GM23338 (cell line): ENCODE measurements at regions not wholly inside any gene's neighbourhood (a gene's known extent, or its start where the extent isn't known, plus 50 kb on each side); places are given as distances from the start of the nearest gene placed in this dataset.
A peak's percentile ranks its signal among the peaks of the same experiment; 100 is the strongest.

Experiments
- ATAC-seq: fragments of 200-7000 bp; cut with Tn5 transposase; 3 replicates; pipeline ENCODE4 v1.9.1; 2020
- DNase-seq: peaks from one replicate; pipeline ENCODE4 v3.0.0-alpha.2; 2015; ENCODE audit warnings: low spot score
- H2AFZ ChIP-seq: fragments of 200-600 bp; sonication (generic); 2 replicates; pipeline ENCODE4 v1.8.0; 2016; ENCODE audit warnings: antibody characterized with exemption, mild to moderate bottlenecking, moderate library complexity
- H3F3A ChIP-seq: fragments of 200-600 bp; sonication (generic); replicated peaks from 2 replicates; pipeline ENCODE4 v1.8.0; 2017; ENCODE audit warnings: antibody characterized with exemption, mixed run types, low read depth
- H3K27ac ChIP-seq: fragments of 200-600 bp; sonication (generic); 2 replicates; pipeline ENCODE4 v1.6.1; 2016; ENCODE audit warnings: low read depth
- H3K27me3 ChIP-seq: fragments of 200-600 bp; sonication (generic); 2 replicates; pipeline ENCODE4 v1.8.0; 2016; ENCODE audit warnings: mild to moderate bottlenecking, mixed run types, moderate library complexity; ENCODE audit not compliant: insufficient read depth
- H3K36me3 ChIP-seq: fragments of 200-600 bp; sonication (generic); 2 replicates; pipeline ENCODE4 v1.8.0; 2016; ENCODE audit warnings: mild to moderate bottlenecking; ENCODE audit not compliant: insufficient read depth
- H3K4me1 ChIP-seq: fragments of 200-600 bp; sonication (generic); 2 replicates; pipeline ENCODE4 v1.8.0; 2016; ENCODE audit warnings: mild to moderate bottlenecking, moderate library complexity; ENCODE audit not compliant: insufficient read depth
- H3K4me2 ChIP-seq: fragments of 200-600 bp; sonication (generic); 2 replicates; pipeline ENCODE4 v1.7.1; 2017; ENCODE audit warnings: mixed run types
- H3K4me3 ChIP-seq: fragments of 200-600 bp; sonication (generic); 2 replicates; pipeline ENCODE4 v1.6.1; 2016; ENCODE audit warnings: mixed run types
- H3K79me2 ChIP-seq: fragments of 200-600 bp; sonication (generic); replicated peaks from 2 replicates; pipeline ENCODE4 v1.8.0; 2017; ENCODE audit warnings: mild to moderate bottlenecking; ENCODE audit not compliant: insufficient read depth
- H3K9me2 ChIP-seq: fragments of 200-600 bp; sonication (generic); 2 replicates; pipeline ENCODE4 v1.8.0; 2017; ENCODE audit not compliant: insufficient read depth
- H4K20me1 ChIP-seq: fragments of 200-600 bp; sonication (generic); replicated peaks from 2 replicates; pipeline ENCODE4 v1.8.0; 2017; ENCODE audit warnings: mild to moderate bottlenecking; ENCODE audit not compliant: insufficient read depth
- H3K27ac Mint-ChIP-seq: 2 replicates; pipeline ENCODE4 v1.8.0; 2020; ENCODE audit warnings: inconsistent platforms, mild to moderate bottlenecking, moderate library complexity, mixed read lengths
- H3K27me3 Mint-ChIP-seq: 3 replicates; pipeline ENCODE4 v1.8.0; 2022; ENCODE audit warnings: low read depth, mild to moderate bottlenecking, moderate library complexity, mixed read lengths, inconsistent platforms; ENCODE audit not compliant: insufficient read depth, poor library complexity
- H3K36me3 Mint-ChIP-seq: 3 replicates; pipeline ENCODE4 v1.8.0; 2021; ENCODE audit warnings: low read depth, mild to moderate bottlenecking, inconsistent platforms, moderate library complexity, mixed read lengths
- H3K4me1 Mint-ChIP-seq: 3 replicates; pipeline ENCODE4 v1.8.0; 2020; ENCODE audit warnings: mild to moderate bottlenecking, inconsistent platforms, mixed read lengths
- H3K4me3 Mint-ChIP-seq: 3 replicates; pipeline ENCODE4 v1.8.0; 2021; ENCODE audit warnings: moderate library complexity, mild to moderate bottlenecking, inconsistent platforms, mixed read lengths
- H3K9me3 Mint-ChIP-seq: 3 replicates; pipeline ENCODE4 v1.8.0; 2020; ENCODE audit warnings: moderate library complexity, mild to moderate bottlenecking, inconsistent platforms, mixed read lengths
- CREB1 ChIP-seq: fragments of 250-450 bp; sonication (Bioruptor Pico); IDR thresholded peaks from 2 replicates; pipeline ENCODE4 v1.5.0; 2020; ENCODE audit warnings: low read depth, mild to moderate bottlenecking, moderate library complexity
- EZH2 ChIP-seq: fragments of 200-600 bp; sonication (generic); IDR thresholded peaks from one replicate; pipeline ENCODE4 v1.8.0; 2017; ENCODE audit warnings: antibody characterized with exemption, mild to moderate bottlenecking, low read depth; ENCODE audit not compliant: unreplicated experiment
- JUNB ChIP-seq: IDR thresholded peaks from one replicate; pipeline ENCODE4 v1.6.1; 2016; ENCODE audit warnings: antibody characterized with exemption; ENCODE audit not compliant: unreplicated experiment
- NANOG ChIP-seq: IDR thresholded peaks from 2 replicates; pipeline ENCODE4 v1.6.1; 2016; ENCODE audit warnings: antibody characterized with exemption, borderline replicate concordance
- POLR2AphosphoS5 ChIP-seq: IDR thresholded peaks from 2 replicates; pipeline ENCODE4 v1.6.1; 2016; ENCODE audit warnings: antibody characterized with exemption, low read depth
- REST ChIP-seq: IDR thresholded peaks from one replicate; pipeline ENCODE4 v1.6.1; 2018; ENCODE audit warnings: antibody characterized with exemption; ENCODE audit not compliant: unreplicated experiment
- ZNF114 ChIP-seq: fragments of 250-450 bp; sonication (Bioruptor Pico); IDR thresholded peaks from 2 replicates; pipeline ENCODE4 v1.5.0; 2020; ENCODE audit warnings: mild to moderate bottlenecking, moderate library complexity
- ZNF331 ChIP-seq: fragments of 250-450 bp; sonication (Bioruptor Pico); IDR thresholded peaks from 2 replicates; pipeline ENCODE4 v1.5.0; 2020; ENCODE audit warnings: low read depth, mild to moderate bottlenecking, moderate library complexity
- ZNF462 ChIP-seq: fragments of 250-450 bp; sonication (Bioruptor Pico); IDR thresholded peaks from 2 replicates; pipeline ENCODE4 v1.5.0; 2020; ENCODE audit warnings: mild to moderate bottlenecking, moderate library complexity

GRCh38 chr2:167534443-167534842, 646.2 kb downstream of the XIRP2 start (continued):
- TF ChIP-seq NANOG, result no peak

- Mint-ChIP-seq H3K4me1 (peaks cover 12% of the 10 kb centered on the region), H3K9me3 (peaks cover 2% of the 10 kb centered on the region; the same call in 2 of the 3 replicates), H3K27me3 (peaks cover 4% of the 10 kb centered on the region), H3K4me3 (no peak overlapping the region), H3K27ac (no peak overlapping the region), H3K36me3 (peaks cover 11% of the 10 kb centered on the region; the same call in 2 of the 3 replicates)
- H3K27ac ChIP-seq, result no peak overlapping the region
- H3F3A ChIP-seq, result no peaks in the 10 kb centered on the region
- H4K20me1 ChIP-seq, result no peaks in the 10 kb centered on the region
- no peak for DNase-seq
- no peak overlapping the region for H3K4me3 ChIP-seq
- no peaks in the 10 kb centered on the region for H3K79me2 ChIP-seq
- ATAC-seq, result no peak
- H3K9me2 ChIP-seq, result no peaks in the 10 kb centered on the region
- H3K4me2 ChIP-seq, result no peak overlapping the region
- no peaks in the 10 kb centered on the region for H3K36me3 ChIP-seq
- H2AFZ ChIP-seq, result no peak overlapping the region
- H3K4me1 ChIP-seq, result peaks cover 9% of the 10 kb centered on the region
- H3K27me3 ChIP-seq, result no peaks in the 10 kb centered on the region
- TF ChIP-seq NANOG, result no peak
- no peak for TF ChIP-seq EZH2
Observed at GRCh38 chr2:167524786-167525185, 636.5 kb downstream of the XIRP2 start.

DNA sequence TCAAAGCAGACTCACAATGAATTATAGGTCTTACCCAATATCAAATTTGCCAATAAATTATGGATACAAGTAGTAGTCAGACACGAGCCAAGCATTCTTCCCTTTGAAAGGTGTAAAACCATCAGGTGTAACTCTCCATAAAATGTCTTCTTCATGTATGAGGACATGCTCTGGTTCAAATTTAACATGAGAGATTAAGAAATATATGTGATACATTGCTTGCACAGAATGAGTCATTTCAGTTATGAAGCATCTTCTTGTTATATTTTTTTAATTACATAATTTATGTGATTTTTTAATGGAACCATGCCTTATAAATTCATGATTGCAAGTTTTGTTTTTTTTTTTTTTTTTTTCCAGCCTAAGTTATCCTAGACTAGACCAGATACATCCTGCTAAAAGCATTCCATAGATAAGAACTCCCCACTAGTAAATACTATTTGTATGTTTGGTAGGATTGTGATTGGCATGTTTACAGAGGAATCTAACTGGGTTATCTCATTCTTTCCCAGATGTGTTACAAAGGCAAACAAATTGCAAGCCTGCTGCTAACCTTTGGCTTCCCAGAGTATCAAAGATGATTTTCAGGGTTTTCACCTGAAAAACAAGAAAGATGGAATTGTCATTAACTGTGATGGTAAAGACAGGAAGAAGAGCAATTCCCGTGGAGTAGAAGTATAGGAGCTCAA, 621.9 kb downstream of the XIRP2 start:
- peaks cover 18% of the 10 kb centered on the region for H3K4me1 Mint-ChIP-seq
- H3K9me3 Mint-ChIP-seq, result no peaks in the 10 kb centered on the region
- H3K36me3 ChIP-seq, result no peaks in the 10 kb centered on the region
- H3K9me2 ChIP-seq, result no peaks in the 10 kb centered on the region
- ATAC-seq (no peak), DNase-seq (no peak)
- no peak overlapping the region for H2AFZ ChIP-seq
- no peaks in the 10 kb centered on the region for H3K27me3 Mint-ChIP-seq
- H3K27ac ChIP-seq, result peak overlapping the region; percentile 8; the same call in 1 of the 2 replicates
- no peaks in the 10 kb centered on the region for H4K20me1 ChIP-seq
- H3K4me2 ChIP-seq, result 0 out of 2 replicates have a peak overlapping the region, but pooled peaks have one; percentile 17
- H3K79me2 ChIP-seq, result no peaks in the 10 kb centered on the region
- peaks cover 22% of the 10 kb centered on the region for H3K4me1 ChIP-seq
- H3K4me3 Mint-ChIP-seq, result no peak overlapping the region
- H3K27me3 ChIP-seq, result no peaks in the 10 kb centered on the region
- H3F3A ChIP-seq, result no peaks in the 10 kb centered on the region
- H3K27ac Mint-ChIP-seq, result peak overlapping the region; percentile 69; the same call in 1 of the 2 replicates
- H3K4me3 ChIP-seq, result no peak overlapping the region
- H3K36me3 Mint-ChIP-seq, result 0 out of 3 replicates have a peak, but pooled peaks cover 3% of the 10 kb centered on the region
- no peak for TF ChIP-seq REST
- TF ChIP-seq POLR2AphosphoS5, result no peak
- no peak for TF ChIP-seq ZNF462 (CRISPR knock-in tag)
- TF ChIP-seq ZNF331 (CRISPR knock-in tag), result no peak
- TF ChIP-seq NANOG, result no peak
- TF ChIP-seq JUNB, result no peak
- TF ChIP-seq EZH2, result no peak
- no peak for TF ChIP-seq CREB1 (CRISPR knock-in tag)
- no peak for TF ChIP-seq ZNF114 (CRISPR knock-in tag)
